Activated T-cell treated with anti-CD3 and anti-CD28 coated beads, Interleukin-2, amount 50 U/mL, for 24 hours (primary cell): ENCODE measurements at regions not wholly inside any gene's neighbourhood (a gene's known extent, or its start where the extent isn't known, plus 50 kb on each side); places are given as distances from the start of the nearest gene placed in this dataset.

Experiments
- DNase-seq: peaks from one replicate; pipeline ENCODE4 v3.0.0-alpha.2; 2020
- H3K27ac Mint-ChIP-seq: 2 replicates; pipeline ENCODE4 v1.8.0; 2020; ENCODE audit warnings: mild to moderate bottlenecking, mixed read lengths
- H3K27me3 Mint-ChIP-seq: 2 replicates; pipeline ENCODE4 v1.8.0; 2020; ENCODE audit warnings: mixed read lengths
- H3K36me3 Mint-ChIP-seq: 2 replicates; pipeline ENCODE4 v1.8.0; 2020; ENCODE audit warnings: low read depth, mixed read lengths
- H3K4me1 Mint-ChIP-seq: 2 replicates; pipeline ENCODE4 v1.8.0; 2020; ENCODE audit warnings: low read depth, mixed read lengths
- H3K4me3 Mint-ChIP-seq: 2 replicates; pipeline ENCODE4 v1.8.0; 2020; ENCODE audit warnings: mild to moderate bottlenecking, moderate library complexity, mixed read lengths
- H3K9me3 Mint-ChIP-seq: 2 replicates; pipeline ENCODE4 v1.8.0; 2020; ENCODE audit warnings: mixed read lengths

- no peaks in the 10 kb centered on the region for H3K27me3 Mint-ChIP-seq
Observed at GRCh38 chr2:77962943-77963342, 440.8 kb upstream of the LRRTM4 start.

GRCh38 chr2:77977471-77978063 is 455.4 kb upstream of the LRRTM4 start:
- H3K4me3 Mint-ChIP-seq, result no peak overlapping the region
- no peaks in the 10 kb centered on the region for H3K36me3 Mint-ChIP-seq
- no peak overlapping the region for H3K27ac Mint-ChIP-seq
- no peak for DNase-seq
- no peaks in the 10 kb centered on the region for H3K27me3 Mint-ChIP-seq
- H3K9me3 Mint-ChIP-seq, result peaks cover 24% of the 10 kb centered on the region
- no peaks in the 10 kb centered on the region for H3K4me1 Mint-ChIP-seq

More at GRCh38 chr2:77962943-77963342, 440.8 kb upstream of the LRRTM4 start:
- no peak for DNase-seq
- Mint-ChIP-seq H3K4me3 (no peak overlapping the region), H3K27ac (no peak overlapping the region), H3K4me1 (no peaks in the 10 kb centered on the region), H3K36me3 (no peaks in the 10 kb centered on the region), H3K9me3 (peaks cover 25% of the 10 kb centered on the region)

- Mint-ChIP-seq H3K27ac (no peak overlapping the region), H3K4me1 (no peaks in the 10 kb centered on the region), H3K4me3 (no peak overlapping the region), H3K27me3 (no peaks in the 10 kb centered on the region), H3K36me3 (no peaks in the 10 kb centered on the region), H3K9me3 (peaks cover 11% of the 10 kb centered on the region)
- no peak for DNase-seq
Observed at GRCh38 chr2:77995161-77995560, 473.0 kb upstream of the LRRTM4 start.

- DNase-seq, result no peak
- Mint-ChIP-seq H3K27me3 (no peaks in the 10 kb centered on the region), H3K36me3 (no peaks in the 10 kb centered on the region), H3K4me3 (no peak overlapping the region), H3K9me3 (peaks cover 7% of the 10 kb centered on the region), H3K4me1 (no peaks in the 10 kb centered on the region), H3K27ac (no peak overlapping the region)
Observed at GRCh38 chr2:77999376-77999775, 477.2 kb upstream of the LRRTM4 start.

- no peaks in the 10 kb centered on the region for H3K27me3 Mint-ChIP-seq
- no peak overlapping the region for H3K27ac Mint-ChIP-seq
- H3K36me3 Mint-ChIP-seq, result no peaks in the 10 kb centered on the region
- no peak overlapping the region for H3K4me3 Mint-ChIP-seq
- DNase-seq, result no peak
- no peaks in the 10 kb centered on the region for H3K4me1 Mint-ChIP-seq
- H3K9me3 Mint-ChIP-seq, result peaks cover 24% of the 10 kb centered on the region
Observed at GRCh38 chr2:78009289-78009688, 487.1 kb upstream of the LRRTM4 start.

- Mint-ChIP-seq H3K27ac (no peak overlapping the region), H3K9me3 (peaks cover 24% of the 10 kb centered on the region), H3K27me3 (no peaks in the 10 kb centered on the region), H3K4me1 (no peaks in the 10 kb centered on the region), H3K4me3 (no peak overlapping the region), H3K36me3 (no peaks in the 10 kb centered on the region)
- DNase-seq, result no peak
Observed at GRCh38 chr2:78011251-78011650, 489.1 kb upstream of the LRRTM4 start.

- no peak overlapping the region for H3K4me3 Mint-ChIP-seq
- H3K4me1 Mint-ChIP-seq, result no peaks in the 10 kb centered on the region
- H3K27ac Mint-ChIP-seq, result no peak overlapping the region
- peaks cover 16% of the 10 kb centered on the region for H3K9me3 Mint-ChIP-seq
- no peak for DNase-seq
- no peaks in the 10 kb centered on the region for H3K27me3 Mint-ChIP-seq
- no peaks in the 10 kb centered on the region for H3K36me3 Mint-ChIP-seq
Observed at GRCh38 chr2:78020491-78020890, 498.3 kb upstream of the LRRTM4 start.

GRCh38 chr2:78023356-78023755 is 501.2 kb upstream of the LRRTM4 start:
- H3K27me3 Mint-ChIP-seq, result no peaks in the 10 kb centered on the region
- no peaks in the 10 kb centered on the region for H3K4me1 Mint-ChIP-seq
- peaks cover 20% of the 10 kb centered on the region for H3K9me3 Mint-ChIP-seq
- H3K27ac Mint-ChIP-seq, result no peak overlapping the region
- H3K4me3 Mint-ChIP-seq, result no peak overlapping the region
- H3K36me3 Mint-ChIP-seq, result no peaks in the 10 kb centered on the region
- no peak for DNase-seq

GRCh38 chr2:78024996-78025395 is 502.8 kb upstream of the LRRTM4 start:
- no peaks in the 10 kb centered on the region for H3K36me3 Mint-ChIP-seq
- no peak overlapping the region for H3K4me3 Mint-ChIP-seq
- no peak for DNase-seq
- no peaks in the 10 kb centered on the region for H3K27me3 Mint-ChIP-seq
- H3K27ac Mint-ChIP-seq, result no peak overlapping the region
- H3K4me1 Mint-ChIP-seq, result no peaks in the 10 kb centered on the region
- H3K9me3 Mint-ChIP-seq, result peaks cover 26% of the 10 kb centered on the region

- Mint-ChIP-seq H3K4me1 (no peaks in the 10 kb centered on the region), H3K9me3 (peaks cover 26% of the 10 kb centered on the region), H3K4me3 (no peak overlapping the region)
Observed at GRCh38 chr2:78029392-78029995, 507.3 kb upstream of the LRRTM4 start.

GRCh38 chr2:78034706-78035105 is 512.5 kb upstream of the LRRTM4 start:
- H3K4me1 Mint-ChIP-seq, result no peaks in the 10 kb centered on the region
- H3K9me3 Mint-ChIP-seq, result peaks cover 18% of the 10 kb centered on the region
- DNase-seq, result no peak
- H3K4me3 Mint-ChIP-seq, result no peak overlapping the region
- no peaks in the 10 kb centered on the region for H3K27me3 Mint-ChIP-seq
- no peaks in the 10 kb centered on the region for H3K36me3 Mint-ChIP-seq
- no peak overlapping the region for H3K27ac Mint-ChIP-seq

More at GRCh38 chr2:78029392-78029995, 507.3 kb upstream of the LRRTM4 start:
- Mint-ChIP-seq H3K27ac (no peak overlapping the region), H3K36me3 (no peaks in the 10 kb centered on the region), H3K27me3 (no peaks in the 10 kb centered on the region)
- DNase-seq, result no peak

GRCh38 chr2:78035804-78036203 is 513.6 kb upstream of the LRRTM4 start:
- no peak overlapping the region for H3K27ac Mint-ChIP-seq
- no peak overlapping the region for H3K4me3 Mint-ChIP-seq
- peaks cover 16% of the 10 kb centered on the region for H3K9me3 Mint-ChIP-seq
- H3K27me3 Mint-ChIP-seq, result no peaks in the 10 kb centered on the region
- H3K4me1 Mint-ChIP-seq, result no peaks in the 10 kb centered on the region
- H3K36me3 Mint-ChIP-seq, result no peaks in the 10 kb centered on the region
- DNase-seq, result no peak

GRCh38 chr2:78051480-78051879 is 529.3 kb upstream of the LRRTM4 start:
- Mint-ChIP-seq H3K27ac (no peak overlapping the region), H3K4me1 (no peaks in the 10 kb centered on the region), H3K9me3 (peaks cover 28% of the 10 kb centered on the region), H3K36me3 (no peaks in the 10 kb centered on the region), H3K4me3 (no peak overlapping the region), H3K27me3 (no peaks in the 10 kb centered on the region)
- no peak for DNase-seq

GRCh38 chr2:78056976-78057375 is 534.8 kb upstream of the LRRTM4 start:
- H3K4me1 Mint-ChIP-seq, result no peaks in the 10 kb centered on the region
- H3K27me3 Mint-ChIP-seq, result no peaks in the 10 kb centered on the region
- peaks cover 26% of the 10 kb centered on the region for H3K9me3 Mint-ChIP-seq
- no peaks in the 10 kb centered on the region for H3K36me3 Mint-ChIP-seq
- DNase-seq, result no peak
- H3K4me3 Mint-ChIP-seq, result no peak overlapping the region
- no peak overlapping the region for H3K27ac Mint-ChIP-seq

GRCh38 chr2:78061301-78061700 is 539.1 kb upstream of the LRRTM4 start:
- DNase-seq, result no peak
- no peaks in the 10 kb centered on the region for H3K27me3 Mint-ChIP-seq
- H3K36me3 Mint-ChIP-seq, result no peaks in the 10 kb centered on the region
- no peak overlapping the region for H3K27ac Mint-ChIP-seq
- H3K9me3 Mint-ChIP-seq, result peaks cover 20% of the 10 kb centered on the region
- no peaks in the 10 kb centered on the region for H3K4me1 Mint-ChIP-seq
- H3K4me3 Mint-ChIP-seq, result no peak overlapping the region
